Suprapubic skin (tissue), 4 donors: ENCODE measurements at regions not wholly inside any gene's neighbourhood (a gene's known extent, or its start where the extent isn't known, plus 50 kb on each side); places are given as distances from the start of the nearest gene placed in this dataset.

Experiments
- DNase-seq, 2 donors: peaks; one replicate each; pipeline ENCODE4 v3.0.0-alpha.2; 2019; ENCODE audit warnings: low spot score in 2 of 2
- H3K27ac ChIP-seq: fragments of 200-600 bp; sonication (generic); one replicate; pipeline ENCODE4 v1.5.1; 2019
- H3K27me3 ChIP-seq: fragments of 200-600 bp; sonication (generic); one replicate; pipeline ENCODE4 v1.5.1; 2019
- H3K36me3 ChIP-seq: fragments of 200-600 bp; sonication (generic); one replicate; pipeline ENCODE4 v1.5.1; 2019
- H3K4me1 ChIP-seq: fragments of 200-600 bp; sonication (generic); one replicate; pipeline ENCODE4 v1.5.1; 2019
- H3K4me3 ChIP-seq: fragments of 200-600 bp; sonication (generic); one replicate; pipeline ENCODE4 v1.5.1; 2019; ENCODE audit warnings: mild to moderate bottlenecking
- H3K9me3 ChIP-seq: fragments of 200-600 bp; sonication (generic); one replicate; pipeline ENCODE4 v1.5.1; 2019
- CTCF ChIP-seq, 2 donors: fragments of 200-600 bp in 1 of 2; fragments of 450-650 bp in 1 of 2; sonication (generic) in 1 of 2; IDR thresholded peaks; one replicate each; pipeline ENCODE4 v1.5.1; 2016 to 2019; ENCODE audit warnings: antibody characterized with exemption in 2 of 2, mild to moderate bottlenecking in 1 of 2, moderate library complexity in 1 of 2
- EP300 ChIP-seq: sonication (generic); formaldehyde crosslinking; IDR thresholded peaks from one replicate; pipeline ENCODE4 v1.6.1; 2017; ENCODE audit warnings: antibody characterized with exemption
- POLR2A ChIP-seq, 2 donors: fragments of 450-650 bp; IDR thresholded peaks; one replicate each; pipeline ENCODE4 v1.6.1; 2017; ENCODE audit warnings: antibody characterized with exemption in 2 of 2, mild to moderate bottlenecking in 2 of 2, moderate library complexity in 2 of 2
- POLR2AphosphoS5 ChIP-seq, 3 donors: sonication (generic); formaldehyde crosslinking; IDR thresholded peaks; one replicate each; pipeline ENCODE4 v1.6.1; 2017; ENCODE audit warnings: antibody characterized with exemption in 3 of 3
- WGBS: methylation state at CpG from one replicate; pipeline ENCODE4 v1.1.5; 2018; 5-methylcytosine and 5-hydroxymethylcytosine counted together

- TF ChIP-seq CTCF (IDR thresholded peaks at IDR 0.05), result no peak
- no peak for TF ChIP-seq POLR2A (IDR thresholded peaks at IDR 0.05)
- no peak for TF ChIP-seq POLR2AphosphoS5 (IDR thresholded peaks at IDR 0.05)
- no peak for TF ChIP-seq EP300
- Histone ChIP-seq H3K27me3 (no peaks in the 10 kb centered on the region), H3K4me1 (peaks cover 12% of the 10 kb centered on the region), H3K4me3 (no peak overlapping the region), H3K9me3 (no peaks in the 10 kb centered on the region), H3K36me3 (no peaks in the 10 kb centered on the region), H3K27ac (no peak overlapping the region)
- WGBS, result 63% methylated on average over 3 of the region's 3 CpGs
- no peak for DNase-seq
Observed at GRCh38 chr12:91561301-91561957, 378.8 kb upstream of the DCN start.

GRCh38 chr12:91556909-91557308 lies 374.3 kb upstream of the DCN start:
- Histone ChIP-seq H3K27ac (no peak overlapping the region), H3K27me3 (no peaks in the 10 kb centered on the region)
- WGBS, result 84% methylated on average over 4 of the region's 4 CpGs

GRCh38 chr12:91555436-91556415 lies 373.1 kb upstream of the DCN start:
- 53% methylated on average over 7 of the region's 7 CpGs for WGBS
- H3K9me3 ChIP-seq, result no peaks in the 10 kb centered on the region
- no peak overlapping the region for H3K27ac ChIP-seq
- H3K36me3 ChIP-seq, result no peaks in the 10 kb centered on the region
- DNase-seq, result no peak
- no peaks in the 10 kb centered on the region for H3K4me1 ChIP-seq
- no peak overlapping the region for H3K4me3 ChIP-seq
- TF ChIP-seq EP300 (no peak), CTCF (IDR thresholded peaks at IDR 0.05) (no peak), POLR2AphosphoS5 (IDR thresholded peaks at IDR 0.05) (no peak)
- H3K27me3 ChIP-seq, result no peaks in the 10 kb centered on the region

More at GRCh38 chr12:91556909-91557308, 374.3 kb upstream of the DCN start:
- TF ChIP-seq POLR2AphosphoS5 (IDR thresholded peaks at IDR 0.05) (no peak), EP300 (no peak), POLR2A (IDR thresholded peaks at IDR 0.05) (no peak), CTCF (IDR thresholded peaks at IDR 0.05) (no peak)
- H3K4me1 ChIP-seq, result no peaks in the 10 kb centered on the region
- no peaks in the 10 kb centered on the region for H3K9me3 ChIP-seq
- H3K36me3 ChIP-seq, result no peaks in the 10 kb centered on the region
- no peak overlapping the region for H3K4me3 ChIP-seq
- no peak for DNase-seq

- Histone ChIP-seq H3K9me3 (no peaks in the 10 kb centered on the region), H3K27ac (no peak overlapping the region), H3K36me3 (no peaks in the 10 kb centered on the region), H3K4me3 (no peak overlapping the region), H3K27me3 (no peaks in the 10 kb centered on the region), H3K4me1 (no peaks in the 10 kb centered on the region)
- no peak for DNase-seq
- WGBS, result 84% methylated on average over 8 of the region's 8 CpGs
- TF ChIP-seq CTCF (IDR thresholded peaks at IDR 0.05) (no peak), EP300 (no peak), POLR2A (IDR thresholded peaks at IDR 0.05) (no peak), POLR2AphosphoS5 (IDR thresholded peaks at IDR 0.05) (no peak)
Observed at GRCh38 chr12:91551927-91552326, 369.3 kb upstream of the DCN start.

- Histone ChIP-seq H3K9me3 (no peaks in the 10 kb centered on the region), H3K4me1 (no peaks in the 10 kb centered on the region), H3K27me3 (no peaks in the 10 kb centered on the region), H3K36me3 (no peaks in the 10 kb centered on the region), H3K27ac (no peak overlapping the region), H3K4me3 (no peak overlapping the region)
- DNase-seq, result no peak
- TF ChIP-seq CTCF (IDR thresholded peaks at IDR 0.05) (no peak), POLR2A (IDR thresholded peaks at IDR 0.05) (no peak), EP300 (no peak), POLR2AphosphoS5 (IDR thresholded peaks at IDR 0.05) (no peak)
- 98% methylated on average over 1 of the region's 1 CpG for WGBS
Observed at GRCh38 chr12:91551242-91551641, 368.6 kb upstream of the DCN start.
